ENCODE measurements at regions not wholly inside any gene's neighbourhood (a gene's known extent, or its start where the extent isn't known, plus 50 kb on each side); places are given as distances from the start of the nearest gene placed in this dataset.

DNA sequence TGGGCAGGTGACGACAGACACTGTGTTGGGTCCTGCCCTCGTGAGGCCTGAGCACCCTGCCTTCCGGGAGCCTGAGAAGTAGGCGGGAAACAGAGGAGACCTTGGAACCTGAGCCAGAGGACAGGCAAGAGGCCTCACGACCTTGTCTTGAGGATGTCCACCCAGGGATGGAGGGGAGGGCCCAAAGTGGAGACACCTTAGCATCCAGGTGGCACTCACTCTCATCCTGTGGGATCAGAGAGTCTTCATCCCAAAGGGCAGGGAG, 347.2 kb downstream of the NPHP4 start:
- TF ChIP-seq, protein P1, sequence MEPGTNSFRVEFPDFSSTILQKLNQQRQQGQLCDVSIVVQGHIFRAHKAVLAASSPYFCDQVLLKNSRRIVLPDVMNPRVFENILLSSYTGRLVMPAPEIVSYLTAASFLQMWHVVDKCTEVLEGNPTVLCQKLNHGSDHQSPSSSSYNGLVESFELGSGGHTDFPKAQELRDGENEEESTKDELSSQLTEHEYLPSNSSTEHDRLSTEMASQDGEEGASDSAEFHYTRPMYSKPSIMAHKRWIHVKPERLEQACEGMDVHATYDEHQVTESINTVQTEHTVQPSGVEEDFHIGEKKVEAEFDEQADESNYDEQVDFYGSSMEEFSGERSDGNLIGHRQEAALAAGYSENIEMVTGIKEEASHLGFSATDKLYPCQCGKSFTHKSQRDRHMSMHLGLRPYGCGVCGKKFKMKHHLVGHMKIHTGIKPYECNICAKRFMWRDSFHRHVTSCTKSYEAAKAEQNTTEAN (CRISPR knock-in tag; IDR thresholded peaks at IDR 0.05) = no peak
- TF ChIP-seq NR2C2 (CRISPR knock-in tag; IDR thresholded peaks at IDR 0.05) (no peak), NR1H2 (CRISPR knock-in tag; IDR thresholded peaks at IDR 0.05) (no peak), NFYB (CRISPR knock-in tag; conservative IDR thresholded peaks at IDR 0.05; ENCODE audit: low read depth) (no peak), ZNF138 (CRISPR knock-in tag; conservative IDR thresholded peaks at IDR 0.05) (no peak), ZNF671 (CRISPR knock-in tag; IDR thresholded peaks at IDR 0.05) (no peak), GABPB1 (CRISPR knock-in tag; IDR thresholded peaks at IDR 0.05) (no peak)
- TF ChIP-seq, protein P2, sequence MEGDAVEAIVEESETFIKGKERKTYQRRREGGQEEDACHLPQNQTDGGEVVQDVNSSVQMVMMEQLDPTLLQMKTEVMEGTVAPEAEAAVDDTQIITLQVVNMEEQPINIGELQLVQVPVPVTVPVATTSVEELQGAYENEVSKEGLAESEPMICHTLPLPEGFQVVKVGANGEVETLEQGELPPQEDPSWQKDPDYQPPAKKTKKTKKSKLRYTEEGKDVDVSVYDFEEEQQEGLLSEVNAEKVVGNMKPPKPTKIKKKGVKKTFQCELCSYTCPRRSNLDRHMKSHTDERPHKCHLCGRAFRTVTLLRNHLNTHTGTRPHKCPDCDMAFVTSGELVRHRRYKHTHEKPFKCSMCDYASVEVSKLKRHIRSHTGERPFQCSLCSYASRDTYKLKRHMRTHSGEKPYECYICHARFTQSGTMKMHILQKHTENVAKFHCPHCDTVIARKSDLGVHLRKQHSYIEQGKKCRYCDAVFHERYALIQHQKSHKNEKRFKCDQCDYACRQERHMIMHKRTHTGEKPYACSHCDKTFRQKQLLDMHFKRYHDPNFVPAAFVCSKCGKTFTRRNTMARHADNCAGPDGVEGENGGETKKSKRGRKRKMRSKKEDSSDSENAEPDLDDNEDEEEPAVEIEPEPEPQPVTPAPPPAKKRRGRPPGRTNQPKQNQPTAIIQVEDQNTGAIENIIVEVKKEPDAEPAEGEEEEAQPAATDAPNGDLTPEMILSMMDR (IDR thresholded peaks at IDR 0.05) = no peak
- TF ChIP-seq, protein P3, sequence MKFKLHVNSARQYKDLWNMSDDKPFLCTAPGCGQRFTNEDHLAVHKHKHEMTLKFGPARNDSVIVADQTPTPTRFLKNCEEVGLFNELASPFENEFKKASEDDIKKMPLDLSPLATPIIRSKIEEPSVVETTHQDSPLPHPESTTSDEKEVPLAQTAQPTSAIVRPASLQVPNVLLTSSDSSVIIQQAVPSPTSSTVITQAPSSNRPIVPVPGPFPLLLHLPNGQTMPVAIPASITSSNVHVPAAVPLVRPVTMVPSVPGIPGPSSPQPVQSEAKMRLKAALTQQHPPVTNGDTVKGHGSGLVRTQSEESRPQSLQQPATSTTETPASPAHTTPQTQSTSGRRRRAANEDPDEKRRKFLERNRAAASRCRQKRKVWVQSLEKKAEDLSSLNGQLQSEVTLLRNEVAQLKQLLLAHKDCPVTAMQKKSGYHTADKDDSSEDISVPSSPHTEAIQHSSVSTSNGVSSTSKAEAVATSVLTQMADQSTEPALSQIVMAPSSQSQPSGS (CRISPR knock-in tag; IDR thresholded peaks at IDR 0.05; ENCODE audit: borderline replicate concordance, low read depth) = no peak
- TF ChIP-seq, protein P4, sequence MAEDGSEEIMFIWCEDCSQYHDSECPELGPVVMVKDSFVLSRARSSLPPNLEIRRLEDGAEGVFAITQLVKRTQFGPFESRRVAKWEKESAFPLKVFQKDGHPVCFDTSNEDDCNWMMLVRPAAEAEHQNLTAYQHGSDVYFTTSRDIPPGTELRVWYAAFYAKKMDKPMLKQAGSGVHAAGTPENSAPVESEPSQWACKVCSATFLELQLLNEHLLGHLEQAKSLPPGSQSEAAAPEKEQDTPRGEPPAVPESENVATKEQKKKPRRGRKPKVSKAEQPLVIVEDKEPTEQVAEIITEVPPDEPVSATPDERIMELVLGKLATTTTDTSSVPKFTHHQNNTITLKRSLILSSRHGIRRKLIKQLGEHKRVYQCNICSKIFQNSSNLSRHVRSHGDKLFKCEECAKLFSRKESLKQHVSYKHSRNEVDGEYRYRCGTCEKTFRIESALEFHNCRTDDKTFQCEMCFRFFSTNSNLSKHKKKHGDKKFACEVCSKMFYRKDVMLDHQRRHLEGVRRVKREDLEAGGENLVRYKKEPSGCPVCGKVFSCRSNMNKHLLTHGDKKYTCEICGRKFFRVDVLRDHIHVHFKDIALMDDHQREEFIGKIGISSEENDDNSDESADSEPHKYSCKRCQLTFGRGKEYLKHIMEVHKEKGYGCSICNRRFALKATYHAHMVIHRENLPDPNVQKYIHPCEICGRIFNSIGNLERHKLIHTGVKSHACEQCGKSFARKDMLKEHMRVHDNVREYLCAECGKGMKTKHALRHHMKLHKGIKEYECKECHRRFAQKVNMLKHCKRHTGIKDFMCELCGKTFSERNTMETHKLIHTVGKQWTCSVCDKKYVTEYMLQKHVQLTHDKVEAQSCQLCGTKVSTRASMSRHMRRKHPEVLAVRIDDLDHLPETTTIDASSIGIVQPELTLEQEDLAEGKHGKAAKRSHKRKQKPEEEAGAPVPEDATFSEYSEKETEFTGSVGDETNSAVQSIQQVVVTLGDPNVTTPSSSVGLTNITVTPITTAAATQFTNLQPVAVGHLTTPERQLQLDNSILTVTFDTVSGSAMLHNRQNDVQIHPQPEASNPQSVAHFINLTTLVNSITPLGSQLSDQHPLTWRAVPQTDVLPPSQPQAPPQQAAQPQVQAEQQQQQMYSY (CRISPR knock-in tag; IDR thresholded peaks at IDR 0.05) = no peak
- TF ChIP-seq, protein P5, sequence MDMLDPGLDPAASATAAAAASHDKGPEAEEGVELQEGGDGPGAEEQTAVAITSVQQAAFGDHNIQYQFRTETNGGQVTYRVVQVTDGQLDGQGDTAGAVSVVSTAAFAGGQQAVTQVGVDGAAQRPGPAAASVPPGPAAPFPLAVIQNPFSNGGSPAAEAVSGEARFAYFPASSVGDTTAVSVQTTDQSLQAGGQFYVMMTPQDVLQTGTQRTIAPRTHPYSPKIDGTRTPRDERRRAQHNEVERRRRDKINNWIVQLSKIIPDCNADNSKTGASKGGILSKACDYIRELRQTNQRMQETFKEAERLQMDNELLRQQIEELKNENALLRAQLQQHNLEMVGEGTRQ (CRISPR knock-in tag; IDR thresholded peaks at IDR 0.05) = no peak
- TF ChIP-seq, protein P6, sequence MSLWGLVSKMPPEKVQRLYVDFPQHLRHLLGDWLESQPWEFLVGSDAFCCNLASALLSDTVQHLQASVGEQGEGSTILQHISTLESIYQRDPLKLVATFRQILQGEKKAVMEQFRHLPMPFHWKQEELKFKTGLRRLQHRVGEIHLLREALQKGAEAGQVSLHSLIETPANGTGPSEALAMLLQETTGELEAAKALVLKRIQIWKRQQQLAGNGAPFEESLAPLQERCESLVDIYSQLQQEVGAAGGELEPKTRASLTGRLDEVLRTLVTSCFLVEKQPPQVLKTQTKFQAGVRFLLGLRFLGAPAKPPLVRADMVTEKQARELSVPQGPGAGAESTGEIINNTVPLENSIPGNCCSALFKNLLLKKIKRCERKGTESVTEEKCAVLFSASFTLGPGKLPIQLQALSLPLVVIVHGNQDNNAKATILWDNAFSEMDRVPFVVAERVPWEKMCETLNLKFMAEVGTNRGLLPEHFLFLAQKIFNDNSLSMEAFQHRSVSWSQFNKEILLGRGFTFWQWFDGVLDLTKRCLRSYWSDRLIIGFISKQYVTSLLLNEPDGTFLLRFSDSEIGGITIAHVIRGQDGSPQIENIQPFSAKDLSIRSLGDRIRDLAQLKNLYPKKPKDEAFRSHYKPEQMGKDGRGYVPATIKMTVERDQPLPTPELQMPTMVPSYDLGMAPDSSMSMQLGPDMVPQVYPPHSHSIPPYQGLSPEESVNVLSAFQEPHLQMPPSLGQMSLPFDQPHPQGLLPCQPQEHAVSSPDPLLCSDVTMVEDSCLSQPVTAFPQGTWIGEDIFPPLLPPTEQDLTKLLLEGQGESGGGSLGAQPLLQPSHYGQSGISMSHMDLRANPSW (CRISPR knock-in tag; conservative IDR thresholded peaks at IDR 0.05; ENCODE audit: low read depth) = no peak

Data from WTC11 (cell line).